ENCODE measurements at regions not wholly inside any gene's neighbourhood (a gene's known extent, or its start where the extent isn't known, plus 50 kb on each side); places are given as distances from the start of the nearest gene placed in this dataset.

DNA sequence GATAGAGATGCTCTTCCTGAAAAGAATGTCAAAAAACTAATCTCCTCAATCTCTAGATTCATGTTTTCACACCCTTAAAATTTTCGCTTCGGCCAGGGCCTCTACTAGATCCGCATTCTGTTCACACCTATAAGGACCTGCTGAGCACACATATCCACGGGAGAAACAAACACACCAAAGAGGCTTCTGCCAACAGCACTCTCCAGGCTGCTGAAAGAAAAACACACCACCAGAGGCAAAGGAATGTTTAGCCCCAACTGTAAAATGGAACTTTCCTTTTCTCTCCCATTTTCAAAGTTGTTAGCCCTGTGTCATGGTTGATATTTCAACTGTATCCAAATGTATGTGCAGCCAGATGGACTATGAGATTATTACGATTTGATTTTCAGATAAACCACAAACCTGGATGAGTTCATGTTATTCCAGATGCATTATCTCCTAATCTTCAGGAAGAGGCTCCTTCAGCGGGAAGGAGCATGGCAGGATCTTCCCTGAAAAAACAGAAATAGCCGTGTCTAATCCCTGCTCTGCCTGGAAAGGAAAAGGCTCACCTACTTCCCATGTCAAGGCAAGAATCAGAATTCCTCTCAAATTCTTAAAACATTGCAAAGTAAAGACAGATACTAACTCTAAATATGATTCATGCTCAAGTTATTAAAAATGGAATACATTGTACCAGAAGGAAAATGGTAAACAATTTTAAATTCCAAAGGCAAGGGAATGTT lies 442.7 kb upstream of the NR2F2 start:
- TF ChIP-seq, protein P1, sequence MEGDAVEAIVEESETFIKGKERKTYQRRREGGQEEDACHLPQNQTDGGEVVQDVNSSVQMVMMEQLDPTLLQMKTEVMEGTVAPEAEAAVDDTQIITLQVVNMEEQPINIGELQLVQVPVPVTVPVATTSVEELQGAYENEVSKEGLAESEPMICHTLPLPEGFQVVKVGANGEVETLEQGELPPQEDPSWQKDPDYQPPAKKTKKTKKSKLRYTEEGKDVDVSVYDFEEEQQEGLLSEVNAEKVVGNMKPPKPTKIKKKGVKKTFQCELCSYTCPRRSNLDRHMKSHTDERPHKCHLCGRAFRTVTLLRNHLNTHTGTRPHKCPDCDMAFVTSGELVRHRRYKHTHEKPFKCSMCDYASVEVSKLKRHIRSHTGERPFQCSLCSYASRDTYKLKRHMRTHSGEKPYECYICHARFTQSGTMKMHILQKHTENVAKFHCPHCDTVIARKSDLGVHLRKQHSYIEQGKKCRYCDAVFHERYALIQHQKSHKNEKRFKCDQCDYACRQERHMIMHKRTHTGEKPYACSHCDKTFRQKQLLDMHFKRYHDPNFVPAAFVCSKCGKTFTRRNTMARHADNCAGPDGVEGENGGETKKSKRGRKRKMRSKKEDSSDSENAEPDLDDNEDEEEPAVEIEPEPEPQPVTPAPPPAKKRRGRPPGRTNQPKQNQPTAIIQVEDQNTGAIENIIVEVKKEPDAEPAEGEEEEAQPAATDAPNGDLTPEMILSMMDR (optimal IDR thresholded peaks at IDR 0.05 in 1 of 3, IDR thresholded peaks at IDR 0.05 in 1 of 3, conservative IDR thresholded peaks at IDR 0.05 in 1 of 3; ENCODE audit: extremely low read depth in 1 of 3, insufficient read depth in 2 of 3, low read length in 3 of 3), result no peak
- no peak for TF ChIP-seq EZH2 (IDR thresholded peaks at IDR 0.05; ENCODE audit: low read length)

All from keratinocyte (primary cell).